ENCODE measurements at regions not wholly inside any gene's neighbourhood (a gene's known extent, or its start where the extent isn't known, plus 50 kb on each side); places are given as distances from the start of the nearest gene placed in this dataset.

DNA sequence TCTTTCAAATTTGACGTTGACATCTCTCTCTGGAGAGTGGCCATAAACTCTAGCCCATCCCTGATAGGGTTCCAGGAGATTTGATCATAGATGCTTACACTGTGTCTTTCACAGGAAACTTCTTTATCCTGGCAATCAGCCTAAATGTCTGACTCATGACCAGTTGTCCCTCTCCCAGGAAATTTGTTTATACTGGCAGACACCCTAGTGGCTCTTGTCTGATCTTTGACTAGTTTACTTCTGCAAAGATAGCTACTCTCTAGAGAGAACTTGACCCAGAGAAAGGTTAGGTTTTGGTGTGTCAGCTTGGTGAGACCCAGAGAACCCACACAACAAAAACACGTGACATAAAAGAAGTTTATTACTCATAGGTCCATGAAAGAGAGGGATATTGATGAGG, 509.8 kb downstream of the CENPC start:
- TF ChIP-seq, protein P1, sequence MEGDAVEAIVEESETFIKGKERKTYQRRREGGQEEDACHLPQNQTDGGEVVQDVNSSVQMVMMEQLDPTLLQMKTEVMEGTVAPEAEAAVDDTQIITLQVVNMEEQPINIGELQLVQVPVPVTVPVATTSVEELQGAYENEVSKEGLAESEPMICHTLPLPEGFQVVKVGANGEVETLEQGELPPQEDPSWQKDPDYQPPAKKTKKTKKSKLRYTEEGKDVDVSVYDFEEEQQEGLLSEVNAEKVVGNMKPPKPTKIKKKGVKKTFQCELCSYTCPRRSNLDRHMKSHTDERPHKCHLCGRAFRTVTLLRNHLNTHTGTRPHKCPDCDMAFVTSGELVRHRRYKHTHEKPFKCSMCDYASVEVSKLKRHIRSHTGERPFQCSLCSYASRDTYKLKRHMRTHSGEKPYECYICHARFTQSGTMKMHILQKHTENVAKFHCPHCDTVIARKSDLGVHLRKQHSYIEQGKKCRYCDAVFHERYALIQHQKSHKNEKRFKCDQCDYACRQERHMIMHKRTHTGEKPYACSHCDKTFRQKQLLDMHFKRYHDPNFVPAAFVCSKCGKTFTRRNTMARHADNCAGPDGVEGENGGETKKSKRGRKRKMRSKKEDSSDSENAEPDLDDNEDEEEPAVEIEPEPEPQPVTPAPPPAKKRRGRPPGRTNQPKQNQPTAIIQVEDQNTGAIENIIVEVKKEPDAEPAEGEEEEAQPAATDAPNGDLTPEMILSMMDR (IDR thresholded peaks at IDR 0.05), result no peak
- TF ChIP-seq EP300 (IDR thresholded peaks at IDR 0.05) (no peak), POLR2A (IDR thresholded peaks at IDR 0.05) (no peak)
